ENCODE measurements at regions not wholly inside any gene's neighbourhood (a gene's known extent, or its start where the extent isn't known, plus 50 kb on each side); places are given as distances from the start of the nearest gene placed in this dataset.

DNA sequence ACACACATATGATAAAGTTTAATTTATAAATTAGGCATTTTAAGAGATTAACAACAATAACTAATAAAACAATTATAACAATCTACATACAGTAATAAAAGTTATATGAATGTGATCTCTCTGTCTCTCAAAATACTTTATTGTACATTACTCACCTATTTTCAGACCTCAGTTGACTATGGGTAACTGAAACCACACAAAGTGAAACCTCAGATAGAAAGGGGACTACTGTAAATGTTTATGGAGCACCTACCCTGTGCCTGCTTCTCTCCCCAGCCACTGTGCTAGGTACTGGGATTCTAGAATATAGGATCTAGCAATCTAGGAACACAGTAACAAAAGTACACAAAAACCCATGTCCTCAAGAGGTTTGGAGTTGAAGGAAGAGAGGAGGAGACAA lies 63.4 kb upstream of the BTN3A2 start (continued):
- TF ChIP-seq, protein P1, sequence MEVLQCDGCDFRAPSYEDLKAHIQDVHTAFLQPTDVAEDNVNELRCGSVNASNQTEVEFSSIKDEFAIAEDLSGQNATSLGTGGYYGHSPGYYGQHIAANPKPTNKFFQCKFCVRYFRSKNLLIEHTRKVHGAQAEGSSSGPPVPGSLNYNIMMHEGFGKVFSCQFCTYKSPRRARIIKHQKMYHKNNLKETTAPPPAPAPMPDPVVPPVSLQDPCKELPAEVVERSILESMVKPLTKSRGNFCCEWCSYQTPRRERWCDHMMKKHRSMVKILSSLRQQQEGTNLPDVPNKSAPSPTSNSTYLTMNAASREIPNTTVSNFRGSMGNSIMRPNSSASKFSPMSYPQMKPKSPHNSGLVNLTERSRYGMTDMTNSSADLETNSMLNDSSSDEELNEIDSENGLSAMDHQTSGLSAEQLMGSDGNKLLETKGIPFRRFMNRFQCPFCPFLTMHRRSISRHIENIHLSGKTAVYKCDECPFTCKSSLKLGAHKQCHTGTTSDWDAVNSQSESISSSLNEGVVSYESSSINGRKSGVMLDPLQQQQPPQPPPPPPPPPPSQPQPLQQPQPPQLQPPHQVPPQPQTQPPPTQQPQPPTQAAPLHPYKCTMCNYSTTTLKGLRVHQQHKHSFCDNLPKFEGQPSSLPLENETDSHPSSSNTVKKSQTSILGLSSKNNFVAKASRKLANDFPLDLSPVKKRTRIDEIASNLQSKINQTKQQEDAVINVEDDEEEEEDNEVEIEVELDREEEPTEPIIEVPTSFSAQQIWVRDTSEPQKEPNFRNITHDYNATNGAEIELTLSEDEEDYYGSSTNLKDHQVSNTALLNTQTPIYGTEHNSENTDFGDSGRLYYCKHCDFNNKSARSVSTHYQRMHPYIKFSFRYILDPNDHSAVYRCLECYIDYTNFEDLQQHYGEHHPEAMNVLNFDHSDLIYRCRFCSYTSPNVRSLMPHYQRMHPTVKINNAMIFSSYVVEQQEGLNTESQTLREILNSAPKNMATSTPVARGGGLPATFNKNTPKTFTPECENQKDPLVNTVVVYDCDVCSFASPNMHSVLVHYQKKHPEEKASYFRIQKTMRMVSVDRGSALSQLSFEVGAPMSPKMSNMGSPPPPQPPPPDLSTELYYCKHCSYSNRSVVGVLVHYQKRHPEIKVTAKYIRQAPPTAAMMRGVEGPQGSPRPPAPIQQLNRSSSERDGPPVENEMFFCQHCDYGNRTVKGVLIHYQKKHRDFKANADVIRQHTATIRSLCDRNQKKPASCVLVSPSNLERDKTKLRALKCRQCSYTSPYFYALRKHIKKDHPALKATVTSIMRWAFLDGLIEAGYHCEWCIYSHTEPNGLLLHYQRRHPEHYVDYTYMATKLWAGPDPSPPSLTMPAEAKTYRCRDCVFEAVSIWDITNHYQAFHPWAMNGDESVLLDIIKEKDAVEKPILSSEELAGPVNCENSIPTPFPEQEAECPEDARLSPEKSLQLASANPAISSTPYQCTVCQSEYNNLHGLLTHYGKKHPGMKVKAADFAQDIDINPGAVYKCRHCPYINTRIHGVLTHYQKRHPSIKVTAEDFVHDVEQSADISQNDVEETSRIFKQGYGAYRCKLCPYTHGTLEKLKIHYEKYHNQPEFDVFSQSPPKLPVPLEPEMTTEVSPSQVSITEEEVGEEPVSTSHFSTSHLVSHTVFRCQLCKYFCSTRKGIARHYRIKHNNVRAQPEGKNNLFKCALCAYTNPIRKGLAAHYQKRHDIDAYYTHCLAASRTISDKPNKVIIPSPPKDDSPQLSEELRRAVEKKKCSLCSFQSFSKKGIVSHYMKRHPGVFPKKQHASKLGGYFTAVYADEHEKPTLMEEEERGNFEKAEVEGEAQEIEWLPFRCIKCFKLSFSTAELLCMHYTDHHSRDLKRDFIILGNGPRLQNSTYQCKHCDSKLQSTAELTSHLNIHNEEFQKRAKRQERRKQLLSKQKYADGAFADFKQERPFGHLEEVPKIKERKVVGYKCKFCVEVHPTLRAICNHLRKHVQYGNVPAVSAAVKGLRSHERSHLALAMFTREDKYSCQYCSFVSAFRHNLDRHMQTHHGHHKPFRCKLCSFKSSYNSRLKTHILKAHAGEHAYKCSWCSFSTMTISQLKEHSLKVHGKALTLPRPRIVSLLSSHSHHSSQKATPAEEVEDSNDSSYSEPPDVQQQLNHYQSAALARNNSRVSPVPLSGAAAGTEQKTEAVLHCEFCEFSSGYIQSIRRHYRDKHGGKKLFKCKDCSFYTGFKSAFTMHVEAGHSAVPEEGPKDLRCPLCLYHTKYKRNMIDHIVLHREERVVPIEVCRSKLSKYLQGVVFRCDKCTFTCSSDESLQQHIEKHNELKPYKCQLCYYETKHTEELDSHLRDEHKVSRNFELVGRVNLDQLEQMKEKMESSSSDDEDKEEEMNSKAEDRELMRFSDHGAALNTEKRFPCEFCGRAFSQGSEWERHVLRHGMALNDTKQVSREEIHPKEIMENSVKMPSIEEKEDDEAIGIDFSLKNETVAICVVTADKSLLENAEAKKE (CRISPR knock-in tag; IDR thresholded peaks at IDR 0.05) = no peak
- TF ChIP-seq JUNB (IDR thresholded peaks at IDR 0.05; ENCODE audit: unreplicated experiment) (no peak), EZH2phosphoT487 (IDR thresholded peaks at IDR 0.05; ENCODE audit: unreplicated experiment) (no peak), POLR2AphosphoS5 (IDR thresholded peaks at IDR 0.05; ENCODE audit: low read depth) (no peak), ZNF331 (CRISPR knock-in tag; IDR thresholded peaks at IDR 0.05; ENCODE audit: low read depth) (no peak), ZNF114 (CRISPR knock-in tag; IDR thresholded peaks at IDR 0.05) (no peak), EZH2 (IDR thresholded peaks at IDR 0.05; ENCODE audit: low read depth, unreplicated experiment) (no peak)
- TF ChIP-seq, protein P2, sequence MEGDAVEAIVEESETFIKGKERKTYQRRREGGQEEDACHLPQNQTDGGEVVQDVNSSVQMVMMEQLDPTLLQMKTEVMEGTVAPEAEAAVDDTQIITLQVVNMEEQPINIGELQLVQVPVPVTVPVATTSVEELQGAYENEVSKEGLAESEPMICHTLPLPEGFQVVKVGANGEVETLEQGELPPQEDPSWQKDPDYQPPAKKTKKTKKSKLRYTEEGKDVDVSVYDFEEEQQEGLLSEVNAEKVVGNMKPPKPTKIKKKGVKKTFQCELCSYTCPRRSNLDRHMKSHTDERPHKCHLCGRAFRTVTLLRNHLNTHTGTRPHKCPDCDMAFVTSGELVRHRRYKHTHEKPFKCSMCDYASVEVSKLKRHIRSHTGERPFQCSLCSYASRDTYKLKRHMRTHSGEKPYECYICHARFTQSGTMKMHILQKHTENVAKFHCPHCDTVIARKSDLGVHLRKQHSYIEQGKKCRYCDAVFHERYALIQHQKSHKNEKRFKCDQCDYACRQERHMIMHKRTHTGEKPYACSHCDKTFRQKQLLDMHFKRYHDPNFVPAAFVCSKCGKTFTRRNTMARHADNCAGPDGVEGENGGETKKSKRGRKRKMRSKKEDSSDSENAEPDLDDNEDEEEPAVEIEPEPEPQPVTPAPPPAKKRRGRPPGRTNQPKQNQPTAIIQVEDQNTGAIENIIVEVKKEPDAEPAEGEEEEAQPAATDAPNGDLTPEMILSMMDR (conservative IDR thresholded peaks at IDR 0.05; ENCODE audit: low read depth in 2 of 2) = no peak
